OCI-LY7 (cell line): ENCODE measurements at regions not wholly inside any gene's neighbourhood (a gene's known extent, or its start where the extent isn't known, plus 50 kb on each side); places are given as distances from the start of the nearest gene placed in this dataset.

ENCODE experiments used
- BruUV-seq: library from RNA; stranded (reverse); fragments of 400-500 nt; replicated peaks from 2 replicates; lab custom pipeline; 2021; lab: Mats Ljungman, UMichigan
- CTCF ChIA-PET: fragments of 300-600 bp; sonication (Branson Sonifier 250); formaldehyde crosslinking; loops from one replicate; lab custom pipeline; 2022; ENCODE audit warnings: antibody characterized with exemption; ENCODE audit not compliant: unreplicated experiment; lab: Charles Lee
- POLR2A ChIA-PET: fragments of 300-600 bp; sonication (Branson Sonifier 250); formaldehyde crosslinking; loops from one replicate; lab custom pipeline; 2022; ENCODE audit warnings: antibody characterized with exemption; lab: Charles Lee
- DNase-seq: peaks from one replicate; pipeline ENCODE4 v3.0.0-alpha.2; 2015; ENCODE audit warnings: low spot score
- H2AFZ ChIP-seq: fragments of 200-600 bp; sonication (generic), shearing (Covaris generic); 2 replicates; pipeline ENCODE4 v1.6.1; 2014; ENCODE audit warnings: mild to moderate bottlenecking, antibody characterized with exemption, low read length, moderate library complexity
- H3K27ac ChIP-seq: fragments of 200-600 bp; sonication (generic); 2 replicates; pipeline ENCODE4 v1.5.1; 2014; ENCODE audit warnings: mixed run types, low read depth, mild to moderate bottlenecking, moderate library complexity, low read length, inconsistent platforms; ENCODE audit not compliant: poor library complexity, severe bottlenecking
- H3K36me3 ChIP-seq: fragments of 200-600 bp; sonication (generic); 2 replicates; pipeline ENCODE4 v1.6.1; 2014; ENCODE audit warnings: mild to moderate bottlenecking, antibody characterized with exemption, low read length, moderate library complexity, mixed read lengths; ENCODE audit not compliant: insufficient read depth
- H3K4me1 ChIP-seq: fragments of 200-600 bp; sonication (generic); 2 replicates; pipeline ENCODE4 v1.5.1; 2014; ENCODE audit warnings: mild to moderate bottlenecking, low read length; ENCODE audit not compliant: insufficient read depth, poor library complexity, severe bottlenecking
- H3K4me2 ChIP-seq: fragments of 200-600 bp; sonication (generic); 2 replicates; pipeline ENCODE4 v1.6.1; 2014; ENCODE audit warnings: mild to moderate bottlenecking, low read length
- H3K4me3 ChIP-seq: fragments of 200-600 bp; sonication (generic); 2 replicates; pipeline ENCODE4 v1.5.1; 2014; ENCODE audit warnings: mild to moderate bottlenecking, low read depth, low read length; ENCODE audit not compliant: poor library complexity, severe bottlenecking
- H3K79me2 ChIP-seq: fragments of 200-600 bp; sonication (generic); 2 replicates; pipeline ENCODE4 v1.6.1; 2016; ENCODE audit warnings: low read depth, mild to moderate bottlenecking, low read length, moderate library complexity, mixed read lengths; ENCODE audit not compliant: insufficient read depth
- H3K9me2 ChIP-seq: fragments of 200-600 bp; sonication (generic); 2 replicates; pipeline ENCODE4 v1.6.1; 2016; ENCODE audit warnings: mild to moderate bottlenecking, low read length, mixed read lengths; ENCODE audit not compliant: insufficient read depth
- H3K9me3 ChIP-seq: fragments of 200-600 bp; sonication (generic); 2 replicates; pipeline ENCODE4 v1.6.1; 2014; ENCODE audit warnings: mild to moderate bottlenecking, mixed run types, low read length, mixed read lengths
- H4K20me1 ChIP-seq: fragments of 200-600 bp; sonication (generic); 2 replicates; pipeline ENCODE4 v1.6.1; 2014; ENCODE audit warnings: mild to moderate bottlenecking, antibody characterized with exemption, low read length, moderate library complexity, mixed read lengths; ENCODE audit not compliant: insufficient read depth
- CTCF ChIP-seq: fragments of 200-600 bp; sonication (generic); conservative IDR thresholded peaks from 2 replicates; pipeline ENCODE4 v1.5.1; 2014; ENCODE audit warnings: mild to moderate bottlenecking, antibody characterized with exemption, low read length, moderate library complexity, mixed read lengths
- EZH2phosphoT487 ChIP-seq: fragments of 200-600 bp; sonication (generic); IDR thresholded peaks from 2 replicates; pipeline ENCODE4 v1.6.1; 2018; ENCODE audit warnings: low read depth, borderline replicate concordance, mild to moderate bottlenecking, mixed run types, antibody characterized with exemption, low read length, moderate library complexity, mixed read lengths
- intact Hi-C: fragments of 100-400 bp; cut with micrococcal nuclease; formaldehyde crosslinking; loops from one replicate; pipeline ENCODE4 v1.10.0; 2022; ENCODE audit not compliant: unreplicated experiment

DNA sequence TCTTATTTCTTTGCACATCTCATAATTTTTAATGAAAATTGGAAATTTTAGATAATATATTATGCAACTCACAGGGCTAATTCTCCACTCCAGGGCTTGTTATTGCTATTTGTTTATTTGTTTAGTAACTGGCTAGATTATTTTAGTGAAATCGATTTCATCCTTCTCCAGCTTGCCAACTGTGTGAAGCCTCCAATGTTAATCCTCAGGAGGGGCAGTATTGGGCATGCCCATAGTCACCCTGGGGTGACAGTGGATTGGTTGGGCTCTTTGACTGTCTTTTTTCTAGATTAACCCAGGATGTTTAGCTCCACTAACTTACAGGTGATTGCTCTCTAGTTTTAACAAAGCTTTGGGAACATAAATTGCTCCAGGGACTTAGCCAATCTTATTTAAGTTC is 450.1 kb downstream of the BMP2 start:
- Histone ChIP-seq H4K20me1 (no peaks in the 10 kb centered on the region), H3K79me2 (no peaks in the 10 kb centered on the region), H3K27ac (no peak overlapping the region), H3K36me3 (no peaks in the 10 kb centered on the region), H3K4me3 (no peak overlapping the region), H3K4me1 (no peaks in the 10 kb centered on the region), H2AFZ (no peak overlapping the region), H3K9me2 (no peaks in the 10 kb centered on the region), H3K9me3 (no peaks in the 10 kb centered on the region), H3K4me2 (no peak overlapping the region)
- TF ChIP-seq CTCF (no peak), EZH2phosphoT487 (no peak)
- BruUV-seq, result no TSS peak
- no peak for DNase-seq
- CTCF ChIA-PET, result no interaction called here
- POLR2A ChIA-PET, result no interaction called here
- intact Hi-C loops, result no loop called here

- DNase-seq, result no peak
- Histone ChIP-seq H3K4me2 (no peak overlapping the region), H2AFZ (no peak overlapping the region), H3K36me3 (no peaks in the 10 kb centered on the region), H3K79me2 (no peaks in the 10 kb centered on the region), H4K20me1 (no peaks in the 10 kb centered on the region), H3K4me1 (no peaks in the 10 kb centered on the region), H3K9me3 (no peaks in the 10 kb centered on the region), H3K27ac (no peak overlapping the region), H3K9me2 (no peaks in the 10 kb centered on the region), H3K4me3 (no peak overlapping the region)
- ChIA-PET CTCF (no interaction called here), POLR2A (interaction anchor here (0.6 kb wide), 1 partner anchor 1398 kb away, joined by 3 read pairs; no protein-coding TSS in a partner anchor)
- intact Hi-C loops, result no loop called here
- no peak for TF ChIP-seq CTCF
- no peak for TF ChIP-seq EZH2phosphoT487
- BruUV-seq, result no TSS peak
Measured at GRCh38 chr20:7220755-7221154, 453.3 kb downstream of the BMP2 start.

- no peak overlapping the region for H3K27ac ChIP-seq
- no peak for DNase-seq
- no peak overlapping the region for H3K4me3 ChIP-seq
- no peaks in the 10 kb centered on the region for H3K9me3 ChIP-seq
- H2AFZ ChIP-seq, result no peak overlapping the region
- H3K4me2 ChIP-seq, result no peak overlapping the region
- no peak for TF ChIP-seq CTCF
- no peak for TF ChIP-seq EZH2phosphoT487
- ChIA-PET POLR2A (interaction anchor here (0.7 kb wide), 1 partner anchor 15 kb away, joined by 3 read pairs; no protein-coding TSS in a partner anchor), CTCF (no interaction called here)
- H3K79me2 ChIP-seq, result no peaks in the 10 kb centered on the region
- intact Hi-C loops, result no loop called here
- H3K9me2 ChIP-seq, result no peaks in the 10 kb centered on the region
- no peaks in the 10 kb centered on the region for H4K20me1 ChIP-seq
- no TSS peak for BruUV-seq
- H3K36me3 ChIP-seq, result no peaks in the 10 kb centered on the region
- H3K4me1 ChIP-seq, result no peaks in the 10 kb centered on the region
Measured at GRCh38 chr20:7226156-7226555, 458.7 kb downstream of the BMP2 start.
